WTC11 (cell line): ENCODE measurements at regions not wholly inside any gene's neighbourhood (a gene's known extent, or its start where the extent isn't known, plus 50 kb on each side); places are given as distances from the start of the nearest gene placed in this dataset.

Experiments
- ATAC-seq: fragments of 200-7000 bp; cut with Tn5 transposase; 2 replicates; pipeline ENCODE4 v1.10.0; 2021; ENCODE audit warnings: mild to moderate bottlenecking, moderate library complexity
- CTCF ChIA-PET: fragments of 300-600 bp; sonication (Branson Sonifier 250); formaldehyde crosslinking; loops from one replicate; lab custom pipeline; 2021; ENCODE audit warnings: antibody characterized with exemption; lab: Charles Lee
- POLR2A ChIA-PET: fragments of 350-600 bp; sonication (Branson Sonifier 250); formaldehyde crosslinking; loops from one replicate; lab custom pipeline; 2021; ENCODE audit warnings: antibody characterized with exemption; lab: Charles Lee
- DNase-seq: peaks from one replicate; pipeline ENCODE4 v3.0.0; 2021; ENCODE audit warnings: low spot score
- H3K27ac Mint-ChIP-seq: 2 replicates; pipeline ENCODE4 v1.8.0; 2021; ENCODE audit warnings: mixed read lengths
- H3K27me3 Mint-ChIP-seq: 2 replicates; pipeline ENCODE4 v1.8.0; 2021; ENCODE audit warnings: low read depth, mild to moderate bottlenecking, moderate library complexity, mixed read lengths
- H3K36me3 Mint-ChIP-seq: 2 replicates; pipeline ENCODE4 v1.8.0; 2021; ENCODE audit warnings: mixed read lengths
- H3K4me1 Mint-ChIP-seq: 2 replicates; pipeline ENCODE4 v1.8.0; 2022; ENCODE audit warnings: mixed read lengths
- H3K4me3 Mint-ChIP-seq: 2 replicates; pipeline ENCODE4 v1.8.0; 2021; ENCODE audit warnings: mild to moderate bottlenecking, moderate library complexity, mixed read lengths
- H3K9me3 Mint-ChIP-seq: 2 replicates; pipeline ENCODE4 v1.8.0; 2021; ENCODE audit warnings: mixed read lengths
- CREB1 ChIP-seq: sonication (generic); formaldehyde crosslinking; IDR thresholded peaks from 2 replicates; pipeline ENCODE4 v1.8.0; 2023; ENCODE audit warnings: mild to moderate bottlenecking, missing genetic modification reagents
- CREM ChIP-seq: sonication (generic); formaldehyde crosslinking; IDR thresholded peaks from 2 replicates; pipeline ENCODE4 v1.8.1; 2022; ENCODE audit warnings: mild to moderate bottlenecking, missing genetic modification reagents, moderate library complexity
- FOXK1 ChIP-seq: sonication (generic); formaldehyde crosslinking; IDR thresholded peaks from 2 replicates; pipeline ENCODE4 v1.8.0; 2022; ENCODE audit warnings: mild to moderate bottlenecking, moderate library complexity, missing genetic modification reagents
- GTF2I ChIP-seq: fragments of 250-450 bp; sonication (Bioruptor Pico); conservative IDR thresholded peaks from 2 replicates; pipeline ENCODE4 v1.4.0; 2021; ENCODE audit warnings: mild to moderate bottlenecking
- KAT7 ChIP-seq: sonication (generic); formaldehyde crosslinking; IDR thresholded peaks from 2 replicates; pipeline ENCODE4 v1.8.1; 2023; ENCODE audit warnings: missing genetic modification reagents, mild to moderate bottlenecking, borderline replicate concordance
- NFE2L1 ChIP-seq: sonication (generic); formaldehyde crosslinking; IDR thresholded peaks from 2 replicates; pipeline ENCODE4 v1.8.1; 2023; ENCODE audit warnings: missing genetic modification reagents
- NR1H2 ChIP-seq: sonication (generic); formaldehyde crosslinking; IDR thresholded peaks from 2 replicates; pipeline ENCODE4 v1.9.0; 2021; ENCODE audit warnings: mild to moderate bottlenecking, moderate library complexity, missing genetic modification reagents
- PRRX2 ChIP-seq: fragments of 250-450 bp; sonication (Bioruptor Pico); IDR thresholded peaks from 2 replicates; pipeline ENCODE4 v1.8.0; 2021; ENCODE audit warnings: mild to moderate bottlenecking
- RELA ChIP-seq: sonication (generic); formaldehyde crosslinking; IDR thresholded peaks from 2 replicates; pipeline ENCODE4 v1.8.1; 2022; ENCODE audit warnings: missing genetic modification reagents, mild to moderate bottlenecking, borderline replicate concordance
- ZBTB21 ChIP-seq: sonication (generic); formaldehyde crosslinking; IDR thresholded peaks from 2 replicates; pipeline ENCODE4 v1.8.1; 2023; ENCODE audit warnings: mild to moderate bottlenecking, missing genetic modification reagents, borderline replicate concordance
- ZNF232 ChIP-seq: sonication (generic); formaldehyde crosslinking; IDR thresholded peaks from 2 replicates; pipeline ENCODE4 v1.8.0; 2022; ENCODE audit warnings: mild to moderate bottlenecking, missing genetic modification reagents
- ZNF671 ChIP-seq: fragments of 250-450 bp; sonication (Bioruptor Pico); IDR thresholded peaks from 2 replicates; pipeline ENCODE4 v1.8.0; 2021; ENCODE audit warnings: mild to moderate bottlenecking
- TF ChIP-seq, protein P1 (sequence below): fragments of 250-450 bp; sonication (Bioruptor Pico); IDR thresholded peaks from 2 replicates; pipeline ENCODE4 v1.9.0; 2021; ENCODE audit warnings: mild to moderate bottlenecking, borderline replicate concordance
- TF ChIP-seq, protein P2 (sequence below): fragments of 250-450 bp; sonication (Bioruptor Pico); IDR thresholded peaks from 2 replicates; pipeline ENCODE4 v1.9.0; 2021; ENCODE audit warnings: mild to moderate bottlenecking
- TF ChIP-seq, protein P3 (sequence below): fragments of 250-450 bp; sonication (Bioruptor Pico); conservative IDR thresholded peaks from 2 replicates; pipeline ENCODE4 v1.9.0; 2021; ENCODE audit warnings: mild to moderate bottlenecking
- TF ChIP-seq, protein P4 (sequence below): sonication (generic); formaldehyde crosslinking; IDR thresholded peaks from 2 replicates; pipeline ENCODE4 v1.8.0; 2022; ENCODE audit warnings: mild to moderate bottlenecking, missing genetic modification reagents
- TF ChIP-seq, protein P5 (sequence below): sonication (generic); formaldehyde crosslinking; IDR thresholded peaks from 2 replicates; pipeline ENCODE4 v1.8.1; 2023; ENCODE audit warnings: mild to moderate bottlenecking, missing genetic modification reagents, borderline replicate concordance
- TF ChIP-seq, protein P6 (sequence below): sonication (generic); formaldehyde crosslinking; IDR thresholded peaks from 2 replicates; pipeline ENCODE4 v1.8.1; 2023; ENCODE audit warnings: mild to moderate bottlenecking, missing genetic modification reagents
- TF ChIP-seq, protein P7 (sequence below): sonication (generic); formaldehyde crosslinking; IDR thresholded peaks from 2 replicates; pipeline ENCODE4 v1.8.0; 2022; ENCODE audit warnings: mild to moderate bottlenecking, missing genetic modification reagents

DNA sequence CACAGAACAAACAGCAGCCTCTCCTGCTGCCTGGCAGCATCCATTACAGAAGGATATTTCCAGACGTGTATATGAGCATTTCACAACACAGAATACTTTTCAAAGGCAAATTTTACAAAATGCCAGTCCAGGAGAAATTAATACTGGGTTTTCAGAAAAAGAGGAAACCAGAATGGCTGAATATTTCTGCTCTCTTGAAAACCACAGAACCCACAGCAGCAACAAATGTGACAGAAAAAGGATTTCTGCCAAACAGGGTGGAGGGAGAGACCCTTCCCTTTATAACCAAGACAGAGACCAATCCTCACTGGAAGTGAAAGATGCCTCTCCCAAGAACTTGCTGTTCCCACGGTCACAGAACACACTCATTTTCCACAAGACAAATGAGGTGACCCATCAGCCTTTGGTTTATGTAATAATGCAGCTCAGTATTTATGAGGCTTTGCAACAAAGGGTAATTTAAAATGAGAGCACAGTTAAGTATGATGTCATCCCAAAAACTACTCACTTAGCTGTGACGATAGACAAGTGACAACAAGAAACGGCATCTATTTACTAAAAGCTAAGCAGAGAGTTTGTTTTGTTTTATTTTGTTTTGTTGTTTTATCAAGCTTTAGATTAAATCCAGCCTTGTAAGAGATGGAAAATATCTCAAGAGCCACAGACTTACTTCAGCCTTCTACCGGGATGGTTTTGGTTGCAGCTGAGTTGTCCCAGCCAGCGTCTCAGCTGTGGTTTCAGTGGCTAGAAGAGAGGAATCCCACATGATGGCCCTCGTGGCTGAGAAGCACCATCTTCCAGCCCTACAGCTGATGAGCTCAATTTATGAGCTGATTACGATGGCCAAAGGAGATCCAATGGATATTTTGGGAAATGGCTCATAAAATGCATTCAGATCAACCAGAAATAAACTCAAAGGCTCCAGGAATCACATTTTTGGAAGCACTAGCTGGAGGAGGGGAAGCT, 249.3 kb upstream of the AGAP1 start:
- no peaks in the 10 kb centered on the region for H3K4me1 Mint-ChIP-seq
- no peaks in the 10 kb centered on the region for H3K36me3 Mint-ChIP-seq
- ChIA-PET CTCF (interaction anchor here (1.1 kb wide), 1 partner anchor 349 kb away, joined by 3 read pairs; no protein-coding TSS in a partner anchor), POLR2A (interaction anchor here (0.7 kb wide), 1 partner anchor 257 kb away, joined by 11 read pairs; no protein-coding TSS in a partner anchor)
- H3K27ac Mint-ChIP-seq = no peak overlapping the region
- no peak for ATAC-seq
- TF ChIP-seq, protein P1, sequence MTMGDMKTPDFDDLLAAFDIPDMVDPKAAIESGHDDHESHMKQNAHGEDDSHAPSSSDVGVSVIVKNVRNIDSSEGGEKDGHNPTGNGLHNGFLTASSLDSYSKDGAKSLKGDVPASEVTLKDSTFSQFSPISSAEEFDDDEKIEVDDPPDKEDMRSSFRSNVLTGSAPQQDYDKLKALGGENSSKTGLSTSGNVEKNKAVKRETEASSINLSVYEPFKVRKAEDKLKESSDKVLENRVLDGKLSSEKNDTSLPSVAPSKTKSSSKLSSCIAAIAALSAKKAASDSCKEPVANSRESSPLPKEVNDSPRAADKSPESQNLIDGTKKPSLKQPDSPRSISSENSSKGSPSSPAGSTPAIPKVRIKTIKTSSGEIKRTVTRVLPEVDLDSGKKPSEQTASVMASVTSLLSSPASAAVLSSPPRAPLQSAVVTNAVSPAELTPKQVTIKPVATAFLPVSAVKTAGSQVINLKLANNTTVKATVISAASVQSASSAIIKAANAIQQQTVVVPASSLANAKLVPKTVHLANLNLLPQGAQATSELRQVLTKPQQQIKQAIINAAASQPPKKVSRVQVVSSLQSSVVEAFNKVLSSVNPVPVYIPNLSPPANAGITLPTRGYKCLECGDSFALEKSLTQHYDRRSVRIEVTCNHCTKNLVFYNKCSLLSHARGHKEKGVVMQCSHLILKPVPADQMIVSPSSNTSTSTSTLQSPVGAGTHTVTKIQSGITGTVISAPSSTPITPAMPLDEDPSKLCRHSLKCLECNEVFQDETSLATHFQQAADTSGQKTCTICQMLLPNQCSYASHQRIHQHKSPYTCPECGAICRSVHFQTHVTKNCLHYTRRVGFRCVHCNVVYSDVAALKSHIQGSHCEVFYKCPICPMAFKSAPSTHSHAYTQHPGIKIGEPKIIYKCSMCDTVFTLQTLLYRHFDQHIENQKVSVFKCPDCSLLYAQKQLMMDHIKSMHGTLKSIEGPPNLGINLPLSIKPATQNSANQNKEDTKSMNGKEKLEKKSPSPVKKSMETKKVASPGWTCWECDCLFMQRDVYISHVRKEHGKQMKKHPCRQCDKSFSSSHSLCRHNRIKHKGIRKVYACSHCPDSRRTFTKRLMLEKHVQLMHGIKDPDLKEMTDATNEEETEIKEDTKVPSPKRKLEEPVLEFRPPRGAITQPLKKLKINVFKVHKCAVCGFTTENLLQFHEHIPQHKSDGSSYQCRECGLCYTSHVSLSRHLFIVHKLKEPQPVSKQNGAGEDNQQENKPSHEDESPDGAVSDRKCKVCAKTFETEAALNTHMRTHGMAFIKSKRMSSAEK (CRISPR knock-in tag) = no peak
- TF ChIP-seq FOXK1 (CRISPR knock-in tag) (no peak), CREM (CRISPR knock-in tag) (no peak), ZBTB21 (CRISPR knock-in tag) (no peak), PRRX2 (CRISPR knock-in tag) (no peak), NFE2L1 (CRISPR knock-in tag) (no peak), RELA (CRISPR knock-in tag) (no peak), NR1H2 (no peak)
- TF ChIP-seq, protein P2, sequence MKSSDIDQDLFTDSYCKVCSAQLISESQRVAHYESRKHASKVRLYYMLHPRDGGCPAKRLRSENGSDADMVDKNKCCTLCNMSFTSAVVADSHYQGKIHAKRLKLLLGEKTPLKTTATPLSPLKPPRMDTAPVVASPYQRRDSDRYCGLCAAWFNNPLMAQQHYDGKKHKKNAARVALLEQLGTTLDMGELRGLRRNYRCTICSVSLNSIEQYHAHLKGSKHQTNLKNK (CRISPR knock-in tag) = no peak
- TF ChIP-seq, protein P3, sequence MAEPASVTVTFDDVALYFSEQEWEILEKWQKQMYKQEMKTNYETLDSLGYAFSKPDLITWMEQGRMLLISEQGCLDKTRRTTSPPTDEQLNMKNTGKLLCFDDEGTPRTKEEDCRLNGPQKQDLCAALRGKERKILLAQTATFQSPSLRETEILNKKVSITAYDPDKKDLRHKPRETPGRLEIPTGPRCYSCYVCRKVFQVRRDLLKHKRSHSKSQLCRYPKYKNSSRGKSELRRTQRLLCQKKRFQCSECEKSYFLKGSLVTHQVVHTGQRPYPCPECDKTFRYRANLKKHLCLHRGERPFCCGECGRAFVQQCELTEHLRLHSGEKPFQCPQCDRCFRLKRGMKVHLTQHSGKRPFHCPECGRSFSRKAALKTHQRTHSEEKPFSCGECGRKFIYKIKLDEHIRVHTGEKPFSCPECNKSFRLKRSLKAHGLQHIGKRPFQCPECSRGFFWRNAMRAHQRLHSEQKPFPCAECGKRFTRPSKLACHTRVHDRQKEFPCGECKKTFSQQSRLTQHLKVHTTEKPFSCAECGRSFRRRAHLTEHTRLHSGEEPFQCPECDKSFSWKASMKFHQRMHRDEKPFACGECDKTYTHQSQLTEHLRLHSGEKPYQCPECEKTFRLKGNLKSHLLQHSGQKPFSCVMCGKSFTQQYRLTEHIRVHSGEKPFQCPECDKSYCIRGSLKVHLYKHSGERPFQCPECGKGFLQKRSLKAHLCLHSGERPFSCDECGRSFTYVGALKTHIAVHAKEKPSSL (CRISPR knock-in tag) = no peak
- TF ChIP-seq, protein P4, sequence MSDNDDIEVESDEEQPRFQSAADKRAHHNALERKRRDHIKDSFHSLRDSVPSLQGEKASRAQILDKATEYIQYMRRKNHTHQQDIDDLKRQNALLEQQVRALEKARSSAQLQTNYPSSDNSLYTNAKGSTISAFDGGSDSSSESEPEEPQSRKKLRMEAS (CRISPR knock-in tag) = no peak
- no peak overlapping the region for H3K4me3 Mint-ChIP-seq
- no peak for DNase-seq
- no peaks in the 10 kb centered on the region for H3K27me3 Mint-ChIP-seq
- H3K9me3 Mint-ChIP-seq = no peaks in the 10 kb centered on the region

DNA sequence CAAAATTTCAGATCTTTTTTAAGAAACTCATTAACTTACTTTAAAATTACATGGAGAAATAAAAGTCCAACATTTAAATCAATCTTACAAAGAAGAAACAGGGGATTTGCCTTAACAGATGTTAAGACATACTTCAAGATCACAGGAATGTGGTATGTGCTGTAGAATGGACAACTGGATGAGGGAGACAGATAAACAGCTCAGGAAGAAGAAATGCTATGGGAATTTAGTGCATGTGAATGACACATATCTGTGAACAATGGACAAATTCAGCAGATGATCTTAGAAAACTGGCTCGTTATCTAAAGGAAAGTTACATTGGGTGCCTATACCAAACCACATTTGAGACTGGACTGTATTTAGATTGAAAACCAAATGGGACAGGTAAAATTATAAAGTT, 246.8 kb upstream of the AGAP1 start:
- no peak for DNase-seq
- ChIA-PET POLR2A (no interaction called here), CTCF (no interaction called here)
- no peaks in the 10 kb centered on the region for H3K9me3 Mint-ChIP-seq
- no peaks in the 10 kb centered on the region for H3K27me3 Mint-ChIP-seq
- no peak for ATAC-seq
- H3K36me3 Mint-ChIP-seq = no peaks in the 10 kb centered on the region
- H3K27ac Mint-ChIP-seq = no peak overlapping the region
- no peak overlapping the region for H3K4me3 Mint-ChIP-seq
- H3K4me1 Mint-ChIP-seq = no peaks in the 10 kb centered on the region
- TF ChIP-seq ZNF232 (no peak), CREB1 (CRISPR knock-in tag) (no peak), KAT7 (CRISPR knock-in tag) (no peak), GTF2I (CRISPR knock-in tag) (no peak), ZNF671 (CRISPR knock-in tag) (no peak)
- TF ChIP-seq, protein P5, sequence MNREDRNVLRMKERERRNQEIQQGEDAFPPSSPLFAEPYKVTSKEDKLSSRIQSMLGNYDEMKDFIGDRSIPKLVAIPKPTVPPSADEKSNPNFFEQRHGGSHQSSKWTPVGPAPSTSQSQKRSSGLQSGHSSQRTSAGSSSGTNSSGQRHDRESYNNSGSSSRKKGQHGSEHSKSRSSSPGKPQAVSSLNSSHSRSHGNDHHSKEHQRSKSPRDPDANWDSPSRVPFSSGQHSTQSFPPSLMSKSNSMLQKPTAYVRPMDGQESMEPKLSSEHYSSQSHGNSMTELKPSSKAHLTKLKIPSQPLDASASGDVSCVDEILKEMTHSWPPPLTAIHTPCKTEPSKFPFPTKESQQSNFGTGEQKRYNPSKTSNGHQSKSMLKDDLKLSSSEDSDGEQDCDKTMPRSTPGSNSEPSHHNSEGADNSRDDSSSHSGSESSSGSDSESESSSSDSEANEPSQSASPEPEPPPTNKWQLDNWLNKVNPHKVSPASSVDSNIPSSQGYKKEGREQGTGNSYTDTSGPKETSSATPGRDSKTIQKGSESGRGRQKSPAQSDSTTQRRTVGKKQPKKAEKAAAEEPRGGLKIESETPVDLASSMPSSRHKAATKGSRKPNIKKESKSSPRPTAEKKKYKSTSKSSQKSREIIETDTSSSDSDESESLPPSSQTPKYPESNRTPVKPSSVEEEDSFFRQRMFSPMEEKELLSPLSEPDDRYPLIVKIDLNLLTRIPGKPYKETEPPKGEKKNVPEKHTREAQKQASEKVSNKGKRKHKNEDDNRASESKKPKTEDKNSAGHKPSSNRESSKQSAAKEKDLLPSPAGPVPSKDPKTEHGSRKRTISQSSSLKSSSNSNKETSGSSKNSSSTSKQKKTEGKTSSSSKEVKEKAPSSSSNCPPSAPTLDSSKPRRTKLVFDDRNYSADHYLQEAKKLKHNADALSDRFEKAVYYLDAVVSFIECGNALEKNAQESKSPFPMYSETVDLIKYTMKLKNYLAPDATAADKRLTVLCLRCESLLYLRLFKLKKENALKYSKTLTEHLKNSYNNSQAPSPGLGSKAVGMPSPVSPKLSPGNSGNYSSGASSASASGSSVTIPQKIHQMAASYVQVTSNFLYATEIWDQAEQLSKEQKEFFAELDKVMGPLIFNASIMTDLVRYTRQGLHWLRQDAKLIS (CRISPR knock-in tag) = no peak
- TF ChIP-seq, protein P6, sequence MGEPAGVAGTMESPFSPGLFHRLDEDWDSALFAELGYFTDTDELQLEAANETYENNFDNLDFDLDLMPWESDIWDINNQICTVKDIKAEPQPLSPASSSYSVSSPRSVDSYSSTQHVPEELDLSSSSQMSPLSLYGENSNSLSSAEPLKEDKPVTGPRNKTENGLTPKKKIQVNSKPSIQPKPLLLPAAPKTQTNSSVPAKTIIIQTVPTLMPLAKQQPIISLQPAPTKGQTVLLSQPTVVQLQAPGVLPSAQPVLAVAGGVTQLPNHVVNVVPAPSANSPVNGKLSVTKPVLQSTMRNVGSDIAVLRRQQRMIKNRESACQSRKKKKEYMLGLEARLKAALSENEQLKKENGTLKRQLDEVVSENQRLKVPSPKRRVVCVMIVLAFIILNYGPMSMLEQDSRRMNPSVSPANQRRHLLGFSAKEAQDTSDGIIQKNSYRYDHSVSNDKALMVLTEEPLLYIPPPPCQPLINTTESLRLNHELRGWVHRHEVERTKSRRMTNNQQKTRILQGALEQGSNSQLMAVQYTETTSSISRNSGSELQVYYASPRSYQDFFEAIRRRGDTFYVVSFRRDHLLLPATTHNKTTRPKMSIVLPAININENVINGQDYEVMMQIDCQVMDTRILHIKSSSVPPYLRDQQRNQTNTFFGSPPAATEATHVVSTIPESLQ (CRISPR knock-in tag) = no peak
- TF ChIP-seq, protein P7, sequence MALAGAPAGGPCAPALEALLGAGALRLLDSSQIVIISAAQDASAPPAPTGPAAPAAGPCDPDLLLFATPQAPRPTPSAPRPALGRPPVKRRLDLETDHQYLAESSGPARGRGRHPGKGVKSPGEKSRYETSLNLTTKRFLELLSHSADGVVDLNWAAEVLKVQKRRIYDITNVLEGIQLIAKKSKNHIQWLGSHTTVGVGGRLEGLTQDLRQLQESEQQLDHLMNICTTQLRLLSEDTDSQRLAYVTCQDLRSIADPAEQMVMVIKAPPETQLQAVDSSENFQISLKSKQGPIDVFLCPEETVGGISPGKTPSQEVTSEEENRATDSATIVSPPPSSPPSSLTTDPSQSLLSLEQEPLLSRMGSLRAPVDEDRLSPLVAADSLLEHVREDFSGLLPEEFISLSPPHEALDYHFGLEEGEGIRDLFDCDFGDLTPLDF (CRISPR knock-in tag) = no peak
